Esophagus muscularis mucosa (tissue), 4 donors: ENCODE measurements at regions not wholly inside any gene's neighbourhood (a gene's known extent, or its start where the extent isn't known, plus 50 kb on each side); places are given as distances from the start of the nearest gene placed in this dataset.

ENCODE experiments used
- EP300 ChIP-seq: sonication (generic); formaldehyde crosslinking; IDR thresholded peaks from one replicate; pipeline ENCODE4 v1.6.1; 2017; ENCODE audit warnings: antibody characterized with exemption
- POLR2A ChIP-seq: fragments of 450-650 bp; IDR thresholded peaks from one replicate; pipeline ENCODE4 v1.6.1; 2017; ENCODE audit warnings: antibody characterized with exemption, moderate library complexity, mild to moderate bottlenecking, low read depth
- POLR2AphosphoS5 ChIP-seq, 2 donors: sonication (generic); formaldehyde crosslinking; IDR thresholded peaks; one replicate each; pipeline ENCODE4 v1.6.1; 2017; ENCODE audit warnings: antibody characterized with exemption in 2 of 2
- TF ChIP-seq, protein P1 (sequence below), 3 experiments: fragments of 200-600 bp in 2 of 3; fragments of 450-650 bp in 1 of 3; sonication (generic) in 2 of 3; IDR thresholded peaks; one replicate each; pipeline ENCODE4 v1.5.1; 2017 to 2019; ENCODE audit warnings: antibody characterized with exemption in 3 of 3, mild to moderate bottlenecking in 2 of 3, moderate library complexity in 1 of 3

DNA sequence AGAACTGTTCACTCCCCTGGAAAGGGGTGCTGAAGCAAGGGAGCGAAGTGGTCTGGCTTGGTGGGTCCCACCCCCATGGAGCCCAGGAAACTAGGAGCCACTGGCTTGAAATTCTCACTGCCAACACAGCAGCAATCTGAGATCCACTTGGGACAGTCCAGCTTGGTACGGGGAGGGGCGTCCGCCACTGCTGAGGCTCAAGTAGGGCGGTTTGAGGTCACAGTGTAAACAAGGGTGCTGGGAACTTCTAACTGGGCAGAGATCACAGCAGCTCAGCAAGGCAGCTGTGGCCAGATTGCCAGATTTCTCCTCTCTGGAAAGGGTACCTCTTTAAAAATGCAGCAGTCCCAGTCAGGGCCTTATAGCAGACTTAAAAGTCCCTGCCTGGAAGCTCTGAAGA lies 53.9 kb upstream of the GALNTL6 start:
- TF ChIP-seq, protein P1, sequence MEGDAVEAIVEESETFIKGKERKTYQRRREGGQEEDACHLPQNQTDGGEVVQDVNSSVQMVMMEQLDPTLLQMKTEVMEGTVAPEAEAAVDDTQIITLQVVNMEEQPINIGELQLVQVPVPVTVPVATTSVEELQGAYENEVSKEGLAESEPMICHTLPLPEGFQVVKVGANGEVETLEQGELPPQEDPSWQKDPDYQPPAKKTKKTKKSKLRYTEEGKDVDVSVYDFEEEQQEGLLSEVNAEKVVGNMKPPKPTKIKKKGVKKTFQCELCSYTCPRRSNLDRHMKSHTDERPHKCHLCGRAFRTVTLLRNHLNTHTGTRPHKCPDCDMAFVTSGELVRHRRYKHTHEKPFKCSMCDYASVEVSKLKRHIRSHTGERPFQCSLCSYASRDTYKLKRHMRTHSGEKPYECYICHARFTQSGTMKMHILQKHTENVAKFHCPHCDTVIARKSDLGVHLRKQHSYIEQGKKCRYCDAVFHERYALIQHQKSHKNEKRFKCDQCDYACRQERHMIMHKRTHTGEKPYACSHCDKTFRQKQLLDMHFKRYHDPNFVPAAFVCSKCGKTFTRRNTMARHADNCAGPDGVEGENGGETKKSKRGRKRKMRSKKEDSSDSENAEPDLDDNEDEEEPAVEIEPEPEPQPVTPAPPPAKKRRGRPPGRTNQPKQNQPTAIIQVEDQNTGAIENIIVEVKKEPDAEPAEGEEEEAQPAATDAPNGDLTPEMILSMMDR (IDR thresholded peaks at IDR 0.05): no peak
- TF ChIP-seq POLR2A (no peak), EP300 (no peak), POLR2AphosphoS5 (IDR thresholded peaks at IDR 0.05) (no peak)
